ENCODE measurements at regions not wholly inside any gene's neighbourhood (a gene's known extent, or its start where the extent isn't known, plus 50 kb on each side); places are given as distances from the start of the nearest gene placed in this dataset.

DNA sequence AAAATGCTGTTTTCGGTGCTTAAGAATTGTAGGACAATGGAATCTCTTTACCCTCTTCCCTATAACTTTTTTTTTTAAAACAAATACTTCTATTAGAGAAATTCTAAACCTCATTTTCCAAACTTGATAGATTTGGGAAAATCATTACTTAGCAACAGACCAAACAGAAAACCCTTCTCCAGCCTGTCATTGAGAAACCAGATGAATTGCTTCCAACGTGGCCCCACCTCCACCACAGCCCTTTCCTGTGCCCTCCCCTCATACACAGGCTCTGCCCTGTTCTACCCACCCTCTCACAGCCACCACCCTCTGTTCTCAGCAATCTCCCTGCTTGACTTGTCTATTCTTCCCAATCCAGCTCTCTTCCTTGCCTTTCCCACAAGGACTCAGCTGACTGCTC, 221.2 kb downstream of the DMRT2 start:
- TF ChIP-seq MAX (IDR thresholded peaks at IDR 0.05; ENCODE audit: low read depth, low read length) (no peak), CTCF (IDR thresholded peaks at IDR 0.05; ENCODE audit: low read depth, low read length) (no peak), POLR2A (IDR thresholded peaks at IDR 0.05; ENCODE audit: extremely low read depth, insufficient read length) (no peak)

Measured in NB4 (cell line).